GM12873 (cell line): ENCODE measurements at regions not wholly inside any gene's neighbourhood (a gene's known extent, or its start where the extent isn't known, plus 50 kb on each side); places are given as distances from the start of the nearest gene placed in this dataset.

ENCODE experiments used
- TF ChIP-seq, protein P1 (sequence below): IDR thresholded peaks from 2 replicates; pipeline ENCODE4 v1.5.1; 2012; ENCODE audit warnings: low read depth, mild to moderate bottlenecking, moderate library complexity, low read length, control low read depth; ENCODE audit not compliant: insufficient read depth; ENCODE audit errors: missing control alignments

DNA sequence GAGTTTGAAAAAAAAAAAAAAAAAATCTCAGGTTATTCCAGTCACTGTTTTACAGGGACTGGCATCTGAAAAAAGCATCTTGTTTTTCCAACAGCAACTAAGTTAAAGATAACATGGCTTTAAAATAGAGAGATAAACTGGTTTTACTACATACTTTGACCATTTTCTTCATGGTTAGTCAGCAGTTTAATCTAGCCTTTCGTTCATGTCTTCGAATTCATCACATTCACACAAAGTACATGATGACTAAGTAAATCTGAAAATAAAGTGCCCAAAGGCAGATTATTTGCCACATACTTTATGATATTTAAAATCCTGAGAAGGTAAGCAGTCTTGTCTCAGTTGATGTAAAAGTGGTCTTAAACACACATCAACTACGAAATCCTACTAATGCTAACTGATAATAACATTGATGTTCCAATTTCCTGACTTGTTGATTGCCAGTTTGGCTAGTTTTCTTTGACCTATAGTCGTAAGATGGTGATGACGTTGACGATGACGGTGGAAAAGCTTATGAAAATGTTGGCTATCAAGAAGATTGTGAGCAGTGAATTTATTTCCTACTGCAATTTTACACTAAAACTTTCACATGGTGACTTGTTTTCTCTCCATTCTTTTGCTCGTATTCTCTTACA is 540.5 kb upstream of the BOD1L1 start:
- TF ChIP-seq, protein P1, sequence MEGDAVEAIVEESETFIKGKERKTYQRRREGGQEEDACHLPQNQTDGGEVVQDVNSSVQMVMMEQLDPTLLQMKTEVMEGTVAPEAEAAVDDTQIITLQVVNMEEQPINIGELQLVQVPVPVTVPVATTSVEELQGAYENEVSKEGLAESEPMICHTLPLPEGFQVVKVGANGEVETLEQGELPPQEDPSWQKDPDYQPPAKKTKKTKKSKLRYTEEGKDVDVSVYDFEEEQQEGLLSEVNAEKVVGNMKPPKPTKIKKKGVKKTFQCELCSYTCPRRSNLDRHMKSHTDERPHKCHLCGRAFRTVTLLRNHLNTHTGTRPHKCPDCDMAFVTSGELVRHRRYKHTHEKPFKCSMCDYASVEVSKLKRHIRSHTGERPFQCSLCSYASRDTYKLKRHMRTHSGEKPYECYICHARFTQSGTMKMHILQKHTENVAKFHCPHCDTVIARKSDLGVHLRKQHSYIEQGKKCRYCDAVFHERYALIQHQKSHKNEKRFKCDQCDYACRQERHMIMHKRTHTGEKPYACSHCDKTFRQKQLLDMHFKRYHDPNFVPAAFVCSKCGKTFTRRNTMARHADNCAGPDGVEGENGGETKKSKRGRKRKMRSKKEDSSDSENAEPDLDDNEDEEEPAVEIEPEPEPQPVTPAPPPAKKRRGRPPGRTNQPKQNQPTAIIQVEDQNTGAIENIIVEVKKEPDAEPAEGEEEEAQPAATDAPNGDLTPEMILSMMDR: no peak

DNA sequence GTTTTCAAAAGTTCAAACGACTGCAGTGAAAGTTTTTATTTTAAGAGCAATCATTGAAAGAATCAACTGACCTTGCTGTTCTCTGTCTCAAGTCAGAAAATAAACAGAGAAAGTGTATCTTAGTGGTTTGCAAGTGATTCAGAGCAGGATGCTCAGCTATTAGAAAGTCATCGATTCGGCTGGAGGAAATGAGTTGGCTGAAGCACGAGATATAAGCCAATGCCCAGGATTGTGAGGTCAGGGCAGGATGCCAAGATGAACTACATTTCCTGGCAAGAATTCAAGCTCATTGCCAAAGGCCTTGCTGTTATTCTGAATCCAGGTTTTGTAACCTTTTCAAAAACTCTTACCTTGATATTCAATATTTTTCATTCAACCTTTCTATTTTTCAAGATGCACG is 541.4 kb upstream of the BOD1L1 start:
- TF ChIP-seq, protein P1: no peak

DNA sequence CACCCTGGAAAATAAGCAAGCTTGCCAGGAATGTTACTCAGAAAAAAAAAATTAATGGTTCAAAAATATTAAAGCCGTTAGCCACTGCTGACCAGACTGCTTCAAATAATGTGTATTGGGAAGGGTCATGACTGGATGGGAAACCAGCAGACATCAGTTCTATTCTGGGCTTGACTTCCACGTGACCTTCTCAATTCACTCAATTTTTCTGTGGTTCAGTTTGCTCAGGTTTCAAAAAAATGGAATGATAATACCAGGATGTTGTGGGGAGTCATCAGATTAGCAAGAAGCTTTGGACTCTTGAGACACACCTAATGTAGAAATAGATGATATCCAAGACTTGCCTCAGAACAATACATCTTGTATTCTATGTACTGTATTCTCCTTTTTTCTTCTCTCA is 541.9 kb upstream of the BOD1L1 start:
- TF ChIP-seq, protein P1: no peak

DNA sequence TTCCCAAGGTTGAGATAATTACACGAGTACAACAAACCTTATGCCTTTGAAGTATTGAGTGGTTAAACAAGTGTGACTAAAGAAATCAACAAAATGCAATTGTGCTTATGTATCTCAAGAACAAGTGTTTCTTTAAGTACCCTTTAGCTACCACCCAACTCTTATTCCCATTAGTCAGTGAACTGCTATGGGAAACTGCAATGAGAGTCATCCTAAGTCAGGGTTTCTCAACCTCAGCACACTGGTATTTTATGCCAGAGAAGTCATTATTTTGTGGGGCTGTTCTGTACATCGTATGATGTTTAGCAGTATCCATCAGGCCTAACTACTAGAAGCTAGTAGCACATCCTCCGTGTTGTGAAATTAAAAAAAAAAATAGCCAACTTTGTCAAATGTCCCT is 549.1 kb upstream of the BOD1L1 start:
- TF ChIP-seq, protein P1: no peak

DNA sequence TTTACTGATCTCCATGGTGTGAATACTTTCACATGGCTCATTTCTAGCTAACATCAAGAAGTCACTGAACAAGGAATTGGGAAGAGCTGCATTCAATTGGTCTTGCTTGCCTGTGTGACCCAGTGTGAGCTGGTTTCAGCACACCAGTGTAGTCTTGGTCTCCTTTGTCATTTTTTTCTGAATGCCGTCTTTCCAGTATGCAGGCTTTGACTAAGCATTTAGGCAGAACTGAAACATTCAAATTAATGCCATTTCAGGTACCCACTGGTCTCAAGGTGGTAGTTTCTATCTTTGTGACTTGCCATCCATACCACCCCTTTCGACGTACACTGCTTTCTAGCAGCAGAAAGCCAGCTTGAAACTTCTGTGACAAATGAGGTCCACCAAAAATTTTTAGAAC is 550.5 kb upstream of the BOD1L1 start:
- TF ChIP-seq, protein P1: no peak

DNA sequence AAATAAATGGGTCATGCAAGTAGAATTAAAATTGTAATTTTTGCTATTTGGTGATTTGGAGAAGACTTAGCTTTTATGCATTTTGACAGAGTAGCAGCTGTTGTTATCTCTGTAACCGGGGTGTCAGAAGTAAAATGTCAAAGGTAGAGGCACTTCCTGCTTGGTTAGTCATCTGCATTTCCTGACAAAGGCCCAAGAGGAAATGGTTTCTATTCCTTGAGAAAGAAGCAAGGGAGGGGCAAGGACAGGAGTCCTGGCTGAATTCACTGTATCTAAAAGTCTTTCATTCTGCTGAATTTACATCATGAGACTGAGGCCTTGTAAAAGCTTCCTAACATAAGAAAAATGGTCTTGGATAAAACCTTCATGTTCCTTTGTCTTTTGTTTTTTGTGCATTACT is 550.9 kb upstream of the BOD1L1 start:
- TF ChIP-seq, protein P1: no peak

DNA sequence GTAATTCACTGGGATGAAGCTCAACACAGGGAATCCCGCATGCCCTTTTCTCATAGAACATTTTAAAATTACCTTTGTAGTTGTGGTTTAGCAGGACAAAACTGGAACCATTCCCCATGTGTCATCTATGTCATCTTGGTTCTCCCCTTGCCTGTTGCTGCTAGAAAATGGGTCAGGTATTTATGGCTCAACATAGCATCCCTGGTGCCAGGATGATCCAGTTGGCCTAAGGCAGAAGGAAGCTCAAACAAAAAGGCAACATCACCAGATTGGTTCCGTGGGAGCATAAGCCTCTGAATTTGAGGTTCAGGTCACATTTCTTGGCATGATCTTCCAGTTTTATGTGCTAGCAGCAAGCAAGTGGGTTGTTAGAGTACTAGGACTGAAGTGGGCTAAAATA is 552.6 kb upstream of the BOD1L1 start:
- TF ChIP-seq, protein P1: no peak
